ENCODE measurements at regions not wholly inside any gene's neighbourhood (a gene's known extent, or its start where the extent isn't known, plus 50 kb on each side); places are given as distances from the start of the nearest gene placed in this dataset.

GRCh38 chr12:19054035-19054434 lies 75.5 kb upstream of the PLEKHA5 start:
- no peak for DNase-seq (ENCODE audit: low spot score)

DNA sequence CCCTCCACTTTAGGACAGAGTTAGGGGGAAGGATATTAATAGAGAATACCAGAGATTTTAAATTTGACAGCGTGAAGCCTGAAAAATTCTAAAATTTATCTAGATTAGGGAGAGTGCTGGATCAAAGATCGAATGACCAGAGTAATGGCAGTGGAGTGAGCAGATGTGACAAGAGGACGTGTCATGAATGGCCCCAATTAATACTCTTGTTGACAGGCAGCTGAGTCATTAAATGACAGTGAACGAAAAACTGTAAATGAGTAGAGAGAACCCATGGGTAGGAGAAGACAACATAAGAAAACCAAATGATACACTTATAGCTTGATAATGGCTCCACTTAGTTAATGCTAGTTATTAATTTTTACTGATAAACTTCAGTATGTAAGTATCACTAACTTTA lies 73.9 kb upstream of the PLEKHA5 start:
- DNase-seq (ENCODE audit: low spot score): no peak

DNA sequence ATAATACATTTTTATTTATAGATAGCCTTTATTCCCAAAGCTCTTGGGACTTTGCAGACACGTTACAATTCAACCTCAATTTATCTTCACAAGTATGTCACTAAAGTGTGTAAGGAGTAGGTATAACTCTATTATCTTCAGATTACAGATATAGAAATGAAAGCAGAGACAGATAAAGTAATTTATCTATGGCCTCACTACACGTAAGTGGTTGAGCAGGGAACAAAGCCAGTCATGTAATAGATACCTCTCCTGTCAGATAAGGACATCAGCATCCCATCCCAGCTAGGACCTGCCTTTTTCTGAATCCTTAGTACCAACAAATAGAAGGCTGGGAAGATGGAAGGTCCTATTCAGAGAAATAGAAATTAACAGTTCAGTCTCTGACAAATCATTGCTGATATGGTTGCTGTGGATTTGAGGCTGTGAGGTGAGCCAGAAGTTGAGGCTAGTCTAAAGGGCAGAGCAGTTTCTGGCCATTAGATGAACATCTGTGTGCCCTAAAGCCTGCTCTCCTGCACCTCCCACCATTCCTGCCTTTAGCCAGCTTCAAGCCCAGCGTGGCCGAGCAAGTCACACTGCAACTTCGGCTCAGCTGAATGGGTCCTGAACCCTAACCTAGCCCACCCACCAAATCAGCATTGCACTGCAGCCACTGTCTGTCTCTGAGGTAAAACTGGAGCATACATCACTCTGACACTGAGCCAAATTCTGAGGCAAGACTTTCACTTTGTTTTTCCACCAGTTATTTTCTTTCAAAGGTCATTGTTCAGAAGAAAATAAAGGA lies 71.1 kb upstream of the PLEKHA5 start:
- no peak for DNase-seq (ENCODE audit: low spot score)

DNA sequence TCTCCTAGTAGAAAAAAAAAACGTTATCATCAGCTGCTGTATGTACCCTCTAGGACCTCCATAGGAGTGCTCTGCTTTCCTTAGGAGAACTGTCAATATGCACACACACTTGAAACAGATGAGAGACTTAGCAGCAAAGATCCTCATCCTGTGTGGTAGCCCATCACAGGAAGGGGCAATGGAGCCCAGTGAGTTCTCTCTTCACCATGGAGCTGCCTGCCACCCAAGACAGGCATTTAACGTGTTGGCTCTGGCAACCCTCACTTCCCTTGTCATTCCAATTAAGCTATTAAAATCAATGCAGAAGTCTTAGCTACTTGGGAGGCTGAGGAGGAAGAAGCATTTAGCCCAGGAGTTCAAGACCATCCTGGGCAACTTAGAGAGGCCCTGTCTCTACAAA lies 64.8 kb upstream of the PLEKHA5 start:
- DNase-seq (ENCODE audit: low spot score): no peak

DNA sequence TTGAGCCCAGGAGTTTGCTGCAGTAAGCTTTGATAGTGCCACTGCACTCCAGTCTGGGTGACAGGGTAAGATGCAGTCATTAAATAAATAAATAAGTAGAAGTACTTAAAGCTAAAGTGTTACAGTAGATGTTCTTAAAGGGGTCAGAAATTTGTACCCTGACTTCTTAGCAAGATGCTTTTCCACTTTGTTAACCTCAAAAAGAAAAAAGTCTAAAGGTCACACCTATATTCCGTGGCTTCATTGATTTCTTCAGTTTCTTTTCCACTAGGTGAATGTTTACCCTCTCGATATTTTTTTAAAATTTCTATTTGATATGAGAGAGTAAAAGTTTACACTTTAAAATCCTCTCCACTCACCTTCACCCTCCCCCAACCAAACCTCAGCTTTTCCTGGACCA lies 64.3 kb upstream of the PLEKHA5 start:
- no peak for DNase-seq (ENCODE audit: low spot score)

DNA sequence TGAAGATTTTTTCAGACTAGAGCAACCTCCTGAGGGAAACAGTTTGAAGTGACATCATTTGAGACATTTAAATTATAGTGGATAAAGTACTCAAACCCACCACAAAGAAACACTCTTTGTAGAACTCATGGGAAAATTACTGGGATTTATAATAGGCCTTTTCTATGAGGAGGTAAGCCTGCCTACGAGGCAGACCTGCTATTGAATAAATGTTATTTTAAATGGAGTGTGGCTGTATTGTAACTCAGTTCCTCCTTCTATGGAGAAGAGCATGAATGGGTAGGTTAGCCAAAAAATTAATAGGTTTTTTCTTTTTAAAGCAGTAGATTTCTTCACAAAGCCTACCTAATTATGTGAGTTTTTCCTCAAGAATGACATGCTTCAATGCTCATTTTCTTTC lies 63.7 kb upstream of the PLEKHA5 start:
- no peak for DNase-seq (ENCODE audit: low spot score)

DNA sequence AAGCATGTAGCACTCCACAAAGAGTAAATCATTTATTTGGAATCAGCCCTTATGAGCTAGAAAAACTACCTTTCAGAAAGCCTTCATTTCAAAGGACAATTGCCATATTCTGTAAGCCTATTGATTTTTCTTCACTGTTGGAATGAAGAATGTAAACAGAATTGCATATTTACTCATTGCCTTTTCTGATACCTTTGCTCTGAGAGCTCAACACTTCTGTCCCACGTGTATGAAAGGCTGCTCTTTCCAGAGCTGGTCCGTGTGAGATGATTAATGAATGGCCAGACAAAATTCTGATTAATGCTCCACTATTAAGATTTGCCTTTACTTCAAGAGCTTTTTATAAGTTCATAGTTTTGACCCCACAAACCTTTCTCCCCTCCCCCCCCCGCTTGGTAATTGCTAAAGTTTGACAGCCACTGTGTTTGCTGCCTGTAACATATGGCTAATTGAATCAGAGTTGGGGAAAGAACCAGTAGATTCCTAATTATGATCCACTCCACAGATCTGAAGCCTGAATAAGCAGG lies 63.0 kb upstream of the PLEKHA5 start:
- DNase-seq (ENCODE audit: low spot score): no peak

GRCh38 chr12:19068137-19068536 lies 61.4 kb upstream of the PLEKHA5 start:
- DNase-seq (ENCODE audit: low spot score): no peak

GRCh38 chr12:19070341-19070740 lies 59.2 kb upstream of the PLEKHA5 start:
- DNase-seq (ENCODE audit: low spot score): no peak

DNA sequence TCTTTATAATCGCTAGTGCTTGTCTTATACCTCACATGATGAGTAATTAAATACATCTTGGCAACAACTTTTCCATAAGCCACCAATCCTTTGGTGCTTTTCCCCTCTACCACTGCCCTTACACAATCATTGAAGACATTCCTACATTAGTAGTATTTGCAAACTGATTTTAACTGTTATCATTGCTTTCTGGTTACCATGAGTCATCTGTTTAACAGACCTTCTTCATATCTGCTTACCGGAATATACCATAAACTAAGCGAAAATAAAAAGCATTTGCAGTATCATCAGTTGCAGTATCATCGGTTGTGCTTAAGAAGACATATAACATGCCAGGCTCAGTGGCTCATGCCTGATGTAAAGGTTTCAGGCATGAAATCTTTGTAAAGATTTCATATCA lies 54.8 kb upstream of the PLEKHA5 start:
- no peak for DNase-seq (ENCODE audit: low spot score)

GRCh38 chr12:19075711-19076340 lies 53.7 kb upstream of the PLEKHA5 start:
- DNase-seq (ENCODE audit: low spot score): no peak
